LHCN-M2 (cell line): ENCODE measurements at regions not wholly inside any gene's neighbourhood (a gene's known extent, or its start where the extent isn't known, plus 50 kb on each side); places are given as distances from the start of the nearest gene placed in this dataset.
"Not testable (repeated sequence)": the region's sequence is repeated elsewhere in the genome, so short reads cannot be mapped to it uniquely, and the experiment has no call there.

Experiments
- DNase-seq: peaks from one replicate; pipeline ENCODE4 v3.0.0-alpha.2; 2012; ENCODE audit warnings: low read depth

DNA sequence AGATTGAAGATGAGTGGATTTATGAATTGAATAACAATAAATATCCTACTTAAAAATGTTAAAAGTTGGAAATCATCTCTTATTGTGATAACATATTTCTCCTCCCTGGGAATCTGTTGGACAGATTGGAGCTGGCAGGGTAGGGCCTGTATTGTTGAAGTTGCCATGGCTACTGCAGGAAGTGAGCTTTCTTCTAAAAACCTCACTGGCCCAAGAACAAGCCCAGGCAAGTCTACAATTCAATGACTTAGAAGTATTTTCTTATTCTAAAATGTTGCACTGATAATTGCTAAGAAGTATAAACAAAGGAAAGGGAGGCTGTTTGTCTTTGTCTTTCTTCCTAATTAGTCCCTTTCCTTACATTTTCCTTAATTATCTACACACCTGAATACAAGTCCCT lies 112.1 kb downstream of the DLEU7 start:
- peak; percentile 70 for DNase-seq

DNA sequence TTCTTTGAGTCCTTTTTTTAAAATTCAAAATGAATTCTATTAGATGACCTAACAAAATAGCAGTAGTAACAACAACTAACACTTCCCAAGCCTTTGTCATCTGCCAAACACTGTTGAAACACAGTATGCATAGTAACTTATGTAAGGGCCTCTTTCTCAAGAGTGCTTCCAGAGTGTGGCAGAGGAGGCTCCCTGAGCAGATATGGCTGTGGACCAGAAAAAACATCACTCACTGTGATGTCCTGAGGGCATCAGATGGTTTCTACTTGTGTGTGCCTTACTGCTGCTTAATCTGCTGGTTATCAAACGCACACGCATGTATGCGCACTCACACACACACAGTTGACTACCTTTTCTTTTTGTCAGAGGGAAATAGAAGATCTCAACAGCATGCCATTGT lies 110.8 kb downstream of the DLEU7 start:
- peak; percentile 45 for DNase-seq

GRCh38 chr13:50733392-50733791 lies 110.1 kb downstream of the DLEU7 start:
- DNase-seq = no peak

GRCh38 chr13:50735071-50735470 lies 108.4 kb downstream of the DLEU7 start:
- DNase-seq = no peak

- peak; percentile 53 for DNase-seq
These were observed 103.3 kb downstream of the DLEU7 start for GRCh38 chr13:50740052-50740741.

GRCh38 chr13:50742353-50742752 lies 101.1 kb downstream of the DLEU7 start:
- DNase-seq = no peak

DNA sequence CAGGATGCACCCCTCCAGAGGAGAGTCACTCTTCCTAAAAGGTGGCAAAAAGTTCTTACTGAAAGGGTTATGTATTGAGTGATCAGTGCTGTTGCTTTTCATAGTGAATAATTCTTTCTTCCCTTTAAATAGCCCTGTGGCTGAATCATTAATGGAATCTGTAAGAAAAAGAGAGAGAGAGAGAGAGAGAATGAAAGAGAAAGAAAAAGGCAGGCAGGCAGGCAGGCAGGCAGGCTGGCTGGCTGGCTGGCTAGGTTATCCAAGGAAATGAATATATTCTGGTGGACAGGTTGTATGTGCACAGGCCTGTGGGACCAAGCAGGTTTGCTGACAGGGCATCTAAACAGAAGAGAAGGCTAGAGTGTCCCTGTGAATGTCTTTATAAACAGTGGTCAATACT lies 100.5 kb downstream of the DLEU7 start:
- DNase-seq = no peak

- no peak for DNase-seq
These were observed 99.3 kb downstream of the DLEU7 start for GRCh38 chr13:50744116-50744660.

- DNase-seq = no peak
These were observed 97.9 kb downstream of the DLEU7 start for GRCh38 chr13:50745542-50746115.

DNA sequence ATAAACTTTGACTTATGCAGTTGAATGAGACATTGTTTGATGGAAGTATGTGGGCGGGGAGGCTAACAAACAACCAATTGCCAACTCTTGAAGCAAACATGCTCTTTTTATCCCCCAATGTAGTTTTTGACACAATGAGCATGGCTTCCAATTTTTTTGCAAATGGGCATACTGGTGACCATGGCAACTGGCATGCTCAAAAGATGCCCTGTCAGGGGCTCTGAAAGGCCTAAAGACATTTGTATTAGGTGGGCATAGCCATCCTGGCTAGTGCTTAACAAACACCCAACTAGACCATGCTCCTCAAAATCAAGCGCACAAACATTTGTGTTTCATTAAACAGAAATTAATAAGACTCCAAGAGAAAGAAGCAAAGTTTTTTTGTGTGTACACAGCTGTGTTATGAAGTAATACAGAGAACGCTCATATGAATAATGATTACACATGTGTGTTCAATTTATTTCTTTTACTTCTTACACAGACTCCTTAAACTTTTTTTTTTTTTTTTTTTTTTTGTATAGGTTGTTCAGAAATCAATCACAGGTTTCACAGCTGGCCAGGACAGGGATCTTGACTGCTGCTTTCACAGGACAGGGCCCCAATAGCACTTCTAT lies 95.6 kb downstream of the DLEU7 start:
- DNase-seq = no peak

DNA sequence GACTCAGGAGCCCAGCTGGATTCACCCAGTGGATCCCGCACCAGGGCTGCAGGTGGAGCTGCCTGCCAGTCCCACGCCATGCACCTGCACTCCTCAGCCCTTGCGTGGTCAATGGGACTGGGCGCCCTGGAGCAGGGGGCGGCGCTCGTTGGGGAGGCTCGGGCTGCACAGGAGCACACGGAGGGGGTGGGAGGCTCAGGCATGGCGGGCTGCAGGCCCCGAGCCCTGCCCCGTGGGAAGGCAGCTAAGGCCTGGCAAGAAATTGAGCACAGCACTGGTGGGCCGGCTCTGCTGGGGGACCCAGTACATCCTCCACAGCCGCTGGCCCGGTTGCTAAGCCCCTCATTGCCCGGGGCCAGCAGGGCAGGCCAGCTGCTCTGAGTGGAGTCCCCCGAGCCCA lies 90.3 kb downstream of the DLEU7 start:
- DNase-seq = not testable (repeated sequence)

DNA sequence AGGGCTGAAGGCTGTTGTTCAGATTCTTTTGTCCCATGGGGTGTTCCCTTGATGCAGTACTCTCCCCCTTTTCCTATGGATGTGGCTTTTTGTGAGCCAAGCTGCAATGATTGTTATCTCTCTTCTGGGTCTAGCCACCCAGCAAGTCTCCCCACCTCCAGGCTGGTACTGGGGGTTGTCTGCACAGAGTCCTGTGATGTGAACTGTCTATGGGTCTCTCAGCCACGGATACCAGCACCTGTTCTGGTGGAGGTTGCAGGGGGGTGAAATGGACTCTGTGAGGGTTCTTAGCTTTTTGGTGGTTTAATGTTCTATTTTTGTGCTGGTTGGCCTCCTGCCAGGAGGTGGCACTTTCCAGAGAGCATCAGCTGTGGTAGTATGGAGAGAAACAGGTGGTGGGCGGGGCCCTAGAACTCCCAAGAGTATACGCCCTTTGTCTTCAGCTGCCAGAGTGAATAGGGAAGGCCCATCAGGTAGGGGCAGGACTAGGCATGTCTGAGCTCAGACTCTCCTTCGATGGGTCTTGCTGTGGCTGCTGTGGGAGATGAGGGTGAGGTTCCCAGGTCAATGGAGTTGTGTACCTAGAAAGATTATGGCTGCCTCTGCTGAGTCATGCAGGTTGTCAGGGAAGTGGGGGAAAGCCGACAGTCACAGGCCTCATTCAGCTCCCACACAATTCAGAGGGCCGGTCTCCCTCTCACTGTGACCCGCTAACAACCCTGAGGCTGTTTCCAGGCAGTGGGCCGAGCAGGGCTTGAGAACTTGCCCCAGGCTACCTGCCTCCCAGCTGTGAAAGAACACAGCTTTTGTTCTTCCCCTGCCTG lies 87.4 kb downstream of the DLEU7 start:
- DNase-seq = peak; percentile 68

DNA sequence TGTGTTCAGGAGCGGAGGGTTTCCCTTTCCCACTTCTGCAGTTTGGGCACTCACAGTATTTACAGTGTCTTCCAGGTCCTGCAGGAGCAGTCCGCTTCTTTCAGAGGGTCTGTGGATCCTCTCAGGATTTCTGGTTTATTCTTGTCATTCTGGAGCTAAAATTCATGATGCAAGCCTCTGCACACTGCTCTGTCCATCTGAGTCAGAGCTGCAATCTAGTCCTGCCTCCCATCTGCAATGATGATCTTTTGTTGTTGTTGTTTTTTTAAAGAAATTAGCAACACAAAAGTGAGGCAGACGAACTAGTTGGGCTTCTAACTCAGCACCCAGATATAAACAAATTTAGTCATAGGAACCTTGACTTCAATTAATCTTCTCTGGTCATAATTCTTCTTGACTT lies 86.5 kb downstream of the DLEU7 start:
- DNase-seq = no peak

- no peak for DNase-seq
These were observed 84.7 kb downstream of the DLEU7 start for GRCh38 chr13:50758796-50759195.

- peak; percentile 35 for DNase-seq
These were observed 82.7 kb downstream of the DLEU7 start for GRCh38 chr13:50760751-50761150.

DNA sequence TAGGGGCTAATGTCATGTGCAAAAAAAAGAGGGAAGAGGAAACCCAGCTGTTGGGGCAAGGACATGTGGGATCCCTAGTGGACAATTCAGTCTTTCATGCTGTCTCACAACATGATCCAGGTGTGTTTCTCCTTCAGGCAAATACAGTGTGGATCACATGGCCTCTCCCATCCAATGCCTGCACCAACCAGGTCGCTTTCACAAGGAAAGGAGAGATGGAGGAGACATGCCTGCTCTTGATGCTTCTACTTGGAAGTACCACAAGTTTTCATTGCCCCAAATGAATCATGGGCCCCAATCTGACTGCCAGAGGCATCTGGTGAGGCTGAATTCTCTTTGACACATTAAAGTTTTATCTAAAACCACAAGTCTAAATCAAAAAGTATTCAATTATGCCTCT lies 82.1 kb downstream of the DLEU7 start:
- no peak for DNase-seq

DNA sequence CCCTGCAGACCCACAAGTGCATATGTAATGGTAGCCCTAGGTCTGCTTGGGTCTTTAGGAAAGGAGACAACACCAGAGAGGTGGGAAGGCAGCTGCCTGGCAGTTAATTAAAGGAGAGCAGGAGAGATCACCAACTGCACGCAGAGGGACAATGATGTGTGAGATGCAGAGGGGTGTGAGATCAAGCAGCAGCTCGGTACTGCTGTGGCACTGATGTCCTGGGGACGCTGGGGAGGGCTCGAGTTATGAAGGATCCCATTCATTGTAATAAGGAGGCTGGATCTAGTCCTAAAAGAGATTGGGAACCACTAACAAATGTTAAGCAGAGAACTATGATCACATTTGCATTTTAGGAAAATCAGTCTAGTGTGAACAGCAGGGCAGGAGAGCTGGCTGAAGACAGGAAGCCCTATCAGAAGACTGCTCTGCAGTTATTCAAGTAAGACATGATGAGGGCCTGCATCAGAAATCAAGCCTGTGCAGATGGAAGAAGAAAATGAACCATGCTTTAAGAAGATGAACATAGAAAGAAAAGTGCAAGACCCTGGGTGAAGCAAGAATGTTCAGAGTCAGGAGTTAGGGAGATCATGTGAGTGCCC lies 80.4 kb downstream of the DLEU7 start:
- no peak for DNase-seq

DNA sequence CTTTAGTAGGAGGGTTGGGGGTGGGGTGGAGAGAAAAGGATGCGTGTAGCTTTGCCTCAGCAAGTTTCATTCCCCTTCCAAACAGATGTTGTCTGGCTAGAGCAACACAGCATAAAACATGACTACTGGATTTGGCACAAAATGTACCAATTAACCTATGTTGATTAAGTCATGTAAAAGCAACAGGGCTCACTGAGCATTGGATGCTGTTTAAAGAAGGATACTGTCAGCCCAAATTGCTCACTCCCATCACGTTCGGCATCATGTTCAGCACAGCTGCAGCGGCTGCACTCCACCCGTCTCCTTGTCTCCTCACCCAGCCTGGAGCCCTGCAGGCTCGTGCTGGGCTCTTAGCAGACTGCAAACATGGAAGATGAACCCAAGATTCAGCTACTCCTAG lies 77.5 kb downstream of the DLEU7 start:
- no peak for DNase-seq

DNA sequence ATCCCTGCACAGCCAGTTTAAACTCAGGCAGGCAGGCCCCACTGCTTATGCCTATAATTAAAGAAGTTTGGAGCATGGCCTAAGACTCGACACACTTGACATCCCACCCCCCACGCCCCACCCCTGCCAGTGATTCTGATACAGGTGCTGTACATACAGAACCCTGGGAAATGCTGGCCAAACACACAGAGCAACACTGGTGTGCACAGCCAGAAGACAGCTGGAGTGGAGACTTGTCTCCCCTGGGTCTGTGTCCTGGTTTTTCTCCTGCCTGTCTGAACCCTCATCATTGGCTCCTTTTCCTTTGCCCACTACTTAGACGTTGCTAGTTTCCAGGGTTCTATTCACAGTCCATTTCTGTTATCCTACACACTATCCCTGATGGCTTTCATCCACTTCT lies 76.8 kb downstream of the DLEU7 start:
- DNase-seq = no peak

- not testable (repeated sequence) for DNase-seq
These were observed 70.6 kb downstream of the DLEU7 start for GRCh38 chr13:50772881-50773280.
